Endothelial cell (in vitro differentiated cells): ENCODE measurements at regions not wholly inside any gene's neighbourhood (a gene's known extent, or its start where the extent isn't known, plus 50 kb on each side); places are given as distances from the start of the nearest gene placed in this dataset.

Experiments used
- DNase-seq: peaks from one replicate; pipeline ENCODE4 v3.0.0; 2021; ENCODE audit warnings: low spot score
- H3K27ac Mint-ChIP-seq: one replicate; pipeline ENCODE4 v1.8.0; 2021; ENCODE audit warnings: mixed read lengths, inconsistent platforms; ENCODE audit not compliant: unreplicated experiment
- H3K27me3 Mint-ChIP-seq: one replicate; pipeline ENCODE4 v1.8.0; 2021; ENCODE audit warnings: mild to moderate bottlenecking, moderate library complexity, mixed read lengths, inconsistent platforms; ENCODE audit not compliant: unreplicated experiment
- H3K36me3 Mint-ChIP-seq: one replicate; pipeline ENCODE4 v1.8.0; 2021; ENCODE audit warnings: mild to moderate bottlenecking, low read depth, mixed read lengths, inconsistent platforms; ENCODE audit not compliant: unreplicated experiment
- H3K4me1 Mint-ChIP-seq: one replicate; pipeline ENCODE4 v1.8.0; 2021; ENCODE audit warnings: mild to moderate bottlenecking, mixed read lengths, inconsistent platforms; ENCODE audit not compliant: unreplicated experiment
- H3K4me3 Mint-ChIP-seq: one replicate; pipeline ENCODE4 v1.8.0; 2021; ENCODE audit warnings: mild to moderate bottlenecking, mixed read lengths, inconsistent platforms; ENCODE audit not compliant: unreplicated experiment
- H3K9me3 Mint-ChIP-seq: one replicate; pipeline ENCODE4 v1.8.0; 2021; ENCODE audit warnings: mixed read lengths, inconsistent platforms; ENCODE audit not compliant: unreplicated experiment
- CTCF ChIP-seq: fragments of 200-600 bp; sonication (generic); IDR thresholded peaks from one replicate; pipeline ENCODE4 v1.5.0; 2021; ENCODE audit warnings: antibody characterized with exemption; ENCODE audit not compliant: unreplicated experiment

GRCh38 chr3:178381971-178382448, 154.2 kb upstream of the KCNMB2 start:
- no peak for TF ChIP-seq CTCF
- no peak for DNase-seq
- Mint-ChIP-seq H3K36me3 (no peaks in the 10 kb centered on the region), H3K27me3 (no peaks in the 10 kb centered on the region), H3K9me3 (no peaks in the 10 kb centered on the region), H3K4me3 (no peak overlapping the region), H3K4me1 (peaks cover 4% of the 10 kb centered on the region), H3K27ac (no peak overlapping the region)

- Mint-ChIP-seq H3K4me3 (no peak overlapping the region), H3K4me1 (peaks cover 4% of the 10 kb centered on the region), H3K27me3 (no peaks in the 10 kb centered on the region), H3K36me3 (no peaks in the 10 kb centered on the region), H3K27ac (no peak overlapping the region), H3K9me3 (no peaks in the 10 kb centered on the region)
- no peak for DNase-seq
- TF ChIP-seq CTCF = no peak
Measured at GRCh38 chr3:178382449-178383061, 153.7 kb upstream of the KCNMB2 start.

GRCh38 chr3:178384321-178385230, 151.7 kb upstream of the KCNMB2 start:
- Mint-ChIP-seq H3K27me3 (no peaks in the 10 kb centered on the region), H3K4me1 (peaks cover 4% of the 10 kb centered on the region), H3K4me3 (no peak overlapping the region), H3K36me3 (no peaks in the 10 kb centered on the region), H3K9me3 (no peaks in the 10 kb centered on the region), H3K27ac (no peak overlapping the region)
- TF ChIP-seq CTCF = no peak
- DNase-seq = no peak

GRCh38 chr3:178385280-178385952, 150.8 kb upstream of the KCNMB2 start:
- Mint-ChIP-seq H3K4me3 (no peak overlapping the region), H3K4me1 (peaks cover 4% of the 10 kb centered on the region), H3K27me3 (no peaks in the 10 kb centered on the region), H3K36me3 (no peaks in the 10 kb centered on the region), H3K27ac (no peak overlapping the region), H3K9me3 (no peaks in the 10 kb centered on the region)
- peak; percentile 73 for TF ChIP-seq CTCF
- peak; percentile 46 for DNase-seq
